ENCODE measurements at regions not wholly inside any gene's neighbourhood (a gene's known extent, or its start where the extent isn't known, plus 50 kb on each side); places are given as distances from the start of the nearest gene placed in this dataset.

DNA sequence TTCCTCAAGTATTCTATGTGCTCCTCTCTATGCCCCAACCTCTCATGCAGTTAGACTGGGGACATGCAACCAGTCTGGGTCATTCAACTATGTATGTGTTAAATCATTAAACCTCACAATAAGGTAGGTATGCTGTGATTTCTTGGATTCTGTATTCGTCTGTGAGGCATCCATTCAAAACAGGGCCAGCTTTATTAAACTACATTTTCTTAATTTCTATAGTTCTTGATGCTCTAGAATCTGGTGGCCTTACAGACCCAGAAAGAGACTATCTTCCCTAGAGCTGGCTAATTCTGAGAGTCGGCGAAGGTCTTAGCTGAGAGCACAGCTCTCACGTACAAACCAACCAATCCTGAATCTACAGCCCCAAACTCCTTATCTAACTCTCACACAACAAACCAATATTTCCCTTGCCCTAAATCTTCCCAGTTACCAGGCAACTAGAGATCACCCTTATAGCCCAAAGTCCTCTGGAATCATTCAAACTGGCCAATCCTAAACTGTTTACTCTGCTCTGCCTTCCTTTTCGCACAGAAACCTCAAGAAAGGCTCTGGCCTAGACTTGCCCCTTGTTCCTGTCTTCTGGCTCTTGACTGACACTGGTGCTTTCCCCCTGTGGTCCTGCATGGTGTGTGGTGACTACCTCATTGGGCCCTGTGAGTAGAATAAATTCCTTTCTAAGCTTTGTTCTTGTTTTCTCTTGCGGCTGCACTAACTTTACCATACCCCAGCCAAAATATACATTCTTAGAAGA is 203.5 kb upstream of the TET2 start:
- TF ChIP-seq, protein P1, sequence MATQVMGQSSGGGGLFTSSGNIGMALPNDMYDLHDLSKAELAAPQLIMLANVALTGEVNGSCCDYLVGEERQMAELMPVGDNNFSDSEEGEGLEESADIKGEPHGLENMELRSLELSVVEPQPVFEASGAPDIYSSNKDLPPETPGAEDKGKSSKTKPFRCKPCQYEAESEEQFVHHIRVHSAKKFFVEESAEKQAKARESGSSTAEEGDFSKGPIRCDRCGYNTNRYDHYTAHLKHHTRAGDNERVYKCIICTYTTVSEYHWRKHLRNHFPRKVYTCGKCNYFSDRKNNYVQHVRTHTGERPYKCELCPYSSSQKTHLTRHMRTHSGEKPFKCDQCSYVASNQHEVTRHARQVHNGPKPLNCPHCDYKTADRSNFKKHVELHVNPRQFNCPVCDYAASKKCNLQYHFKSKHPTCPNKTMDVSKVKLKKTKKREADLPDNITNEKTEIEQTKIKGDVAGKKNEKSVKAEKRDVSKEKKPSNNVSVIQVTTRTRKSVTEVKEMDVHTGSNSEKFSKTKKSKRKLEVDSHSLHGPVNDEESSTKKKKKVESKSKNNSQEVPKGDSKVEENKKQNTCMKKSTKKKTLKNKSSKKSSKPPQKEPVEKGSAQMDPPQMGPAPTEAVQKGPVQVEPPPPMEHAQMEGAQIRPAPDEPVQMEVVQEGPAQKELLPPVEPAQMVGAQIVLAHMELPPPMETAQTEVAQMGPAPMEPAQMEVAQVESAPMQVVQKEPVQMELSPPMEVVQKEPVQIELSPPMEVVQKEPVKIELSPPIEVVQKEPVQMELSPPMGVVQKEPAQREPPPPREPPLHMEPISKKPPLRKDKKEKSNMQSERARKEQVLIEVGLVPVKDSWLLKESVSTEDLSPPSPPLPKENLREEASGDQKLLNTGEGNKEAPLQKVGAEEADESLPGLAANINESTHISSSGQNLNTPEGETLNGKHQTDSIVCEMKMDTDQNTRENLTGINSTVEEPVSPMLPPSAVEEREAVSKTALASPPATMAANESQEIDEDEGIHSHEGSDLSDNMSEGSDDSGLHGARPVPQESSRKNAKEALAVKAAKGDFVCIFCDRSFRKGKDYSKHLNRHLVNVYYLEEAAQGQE (IDR thresholded peaks at IDR 0.05; ENCODE audit: insufficient read depth in 1 of 2, low read depth in 2 of 2, low read length in 2 of 2) = no peak
- TF ChIP-seq POLR2AphosphoS5 (IDR thresholded peaks at IDR 0.05; ENCODE audit: low read depth, low read length) (no peak), SIN3A (IDR thresholded peaks at IDR 0.05; ENCODE audit: borderline replicate concordance, insufficient read depth, low read length) (no peak), TAF1 (IDR thresholded peaks at IDR 0.05; ENCODE audit: borderline replicate concordance, insufficient read depth, low read length) (no peak), FOXP2 (optimal IDR thresholded peaks at IDR 0.05; ENCODE audit: borderline replicate concordance, extremely low read depth, extremely low read length, insufficient read depth) (no peak)

Measured in PFSK-1 (cell line).